Calu3 (cell line): ENCODE measurements at regions not wholly inside any gene's neighbourhood (a gene's known extent, or its start where the extent isn't known, plus 50 kb on each side); places are given as distances from the start of the nearest gene placed in this dataset.

Experiments
- BruUV-seq: library from RNA; stranded (reverse); fragments of 400-500 nt; replicated peaks from 2 replicates; lab custom pipeline; 2021; lab: Mats Ljungman, UMichigan
- CTCF ChIA-PET: fragments of 300-600 bp; sonication (Branson Sonifier 250); formaldehyde crosslinking; loops from one replicate; lab custom pipeline; 2022; ENCODE audit warnings: antibody characterized with exemption; lab: Charles Lee
- DNase-seq: peaks from one replicate; pipeline ENCODE4 v3.0.0; 2022
- H3K27ac Mint-ChIP-seq: one replicate; pipeline ENCODE4 v1.8.0; 2022; ENCODE audit warnings: mixed read lengths; ENCODE audit not compliant: unreplicated experiment
- H3K27me3 Mint-ChIP-seq: one replicate; pipeline ENCODE4 v1.8.0; 2022; ENCODE audit warnings: mixed read lengths; ENCODE audit not compliant: unreplicated experiment
- H3K36me3 Mint-ChIP-seq: one replicate; pipeline ENCODE4 v1.8.0; 2022; ENCODE audit warnings: mild to moderate bottlenecking, moderate library complexity, mixed read lengths; ENCODE audit not compliant: insufficient read depth, unreplicated experiment
- H3K4me1 Mint-ChIP-seq: one replicate; pipeline ENCODE4 v1.8.0; 2022; ENCODE audit warnings: mild to moderate bottlenecking, low read depth, mixed read lengths; ENCODE audit not compliant: unreplicated experiment
- H3K4me3 Mint-ChIP-seq: one replicate; pipeline ENCODE4 v1.8.0; 2022; ENCODE audit warnings: mild to moderate bottlenecking, low read depth, moderate library complexity, mixed read lengths; ENCODE audit not compliant: unreplicated experiment
- H3K9me3 Mint-ChIP-seq: one replicate; pipeline ENCODE4 v1.8.0; 2022; ENCODE audit warnings: low read depth, mixed read lengths; ENCODE audit not compliant: unreplicated experiment
- CTCF ChIP-seq: fragments of 200-600 bp; IDR thresholded peaks from one replicate; pipeline ENCODE4 v1.8.0; 2022; ENCODE audit warnings: antibody characterized with exemption; ENCODE audit not compliant: unreplicated experiment
- intact Hi-C: fragments of 100-400 bp; cut with micrococcal nuclease; formaldehyde crosslinking; loops from one replicate; pipeline ENCODE4 v1.10.0; 2022; ENCODE audit not compliant: unreplicated experiment

GRCh38 chr2:45311559-45311958 lies 299.5 kb downstream of the SRBD1 start:
- BruUV-seq: no TSS peak
- DNase-seq: no peak
- TF ChIP-seq CTCF: no peak
- CTCF ChIA-PET: no interaction called here
- no peaks in the 10 kb centered on the region for H3K4me1 Mint-ChIP-seq
- peaks cover 19% of the 10 kb centered on the region for H3K27me3 Mint-ChIP-seq
- intact Hi-C loops: no loop called here
- no peak overlapping the region for H3K27ac Mint-ChIP-seq
- no peaks in the 10 kb centered on the region for H3K9me3 Mint-ChIP-seq
- H3K36me3 Mint-ChIP-seq: no peaks in the 10 kb centered on the region
- no peak overlapping the region for H3K4me3 Mint-ChIP-seq

- Mint-ChIP-seq H3K4me1 (no peaks in the 10 kb centered on the region), H3K27me3 (peaks cover 46% of the 10 kb centered on the region), H3K9me3 (no peaks in the 10 kb centered on the region), H3K4me3 (no peak overlapping the region), H3K27ac (no peak overlapping the region), H3K36me3 (no peaks in the 10 kb centered on the region)
- CTCF ChIA-PET: no interaction called here
- BruUV-seq: no TSS peak
- intact Hi-C loops: no loop called here
- no peak for TF ChIP-seq CTCF
- no peak for DNase-seq
Measured at GRCh38 chr2:45307147-45307546, 297.9 kb upstream of the SIX2 start.

- H3K4me3 Mint-ChIP-seq: no peak overlapping the region
- no peaks in the 10 kb centered on the region for H3K4me1 Mint-ChIP-seq
- BruUV-seq: no TSS peak
- no peak overlapping the region for H3K27ac Mint-ChIP-seq
- TF ChIP-seq CTCF: no peak
- H3K27me3 Mint-ChIP-seq: peaks cover 40% of the 10 kb centered on the region
- no peak for DNase-seq
- CTCF ChIA-PET: no interaction called here
- no peaks in the 10 kb centered on the region for H3K9me3 Mint-ChIP-seq
- intact Hi-C loops: no loop called here
- H3K36me3 Mint-ChIP-seq: no peaks in the 10 kb centered on the region
Measured at GRCh38 chr2:45305599-45305998, 296.3 kb upstream of the SIX2 start.

- intact Hi-C loops: no loop called here
- H3K9me3 Mint-ChIP-seq: no peaks in the 10 kb centered on the region
- no peaks in the 10 kb centered on the region for H3K36me3 Mint-ChIP-seq
- CTCF ChIA-PET: no interaction called here
- BruUV-seq: no TSS peak
- peaks cover 27% of the 10 kb centered on the region for H3K27me3 Mint-ChIP-seq
- no peak overlapping the region for H3K27ac Mint-ChIP-seq
- no peaks in the 10 kb centered on the region for H3K4me1 Mint-ChIP-seq
- no peak for TF ChIP-seq CTCF
- H3K4me3 Mint-ChIP-seq: no peak overlapping the region
- DNase-seq: no peak
Measured at GRCh38 chr2:45303417-45304202, 294.4 kb upstream of the SIX2 start.
